Neural cell (in vitro differentiated cells): ENCODE measurements at regions not wholly inside any gene's neighbourhood (a gene's known extent, or its start where the extent isn't known, plus 50 kb on each side); places are given as distances from the start of the nearest gene placed in this dataset.

ENCODE experiments used
- H2AFZ ChIP-seq: fragments of 200-600, 300-800 bp; sonication (generic), shearing (Covaris generic); 2 replicates; pipeline ENCODE4 v1.6.0; 2014; ENCODE audit warnings: low read depth, mild to moderate bottlenecking, antibody characterized with exemption, low read length, moderate library complexity
- H3F3A ChIP-seq: fragments of 200-600 bp; shearing (Covaris generic); 2 replicates; pipeline ENCODE4 v1.6.1; 2016; ENCODE audit warnings: mild to moderate bottlenecking, moderate library complexity, mixed read lengths, antibody characterized with exemption, low read length; ENCODE audit not compliant: insufficient read depth, poor library complexity, severe bottlenecking
- H3K27ac ChIP-seq: fragments of 200-600, 300-800 bp; sonication (generic), shearing (Covaris generic); 2 replicates; pipeline ENCODE4 v1.5.1; 2014; ENCODE audit warnings: mild to moderate bottlenecking, low read length, moderate library complexity
- H3K27me3 ChIP-seq: fragments of 300-800, 200-600 bp; sonication (generic), shearing (Covaris generic); 2 replicates; pipeline ENCODE4 v1.6.0; 2014; ENCODE audit warnings: mild to moderate bottlenecking, low read depth, low read length, moderate library complexity; ENCODE audit not compliant: insufficient read depth
- H3K36me3 ChIP-seq: fragments of 300-800, 200-600 bp; sonication (generic), shearing (Covaris generic); 2 replicates; pipeline ENCODE4 v1.5.1; 2014; ENCODE audit warnings: mild to moderate bottlenecking, antibody characterized with exemption, low read length, moderate library complexity; ENCODE audit not compliant: insufficient read depth
- H3K4me2 ChIP-seq: fragments of 300-800, 200-600 bp; sonication (generic), shearing (Covaris generic); 2 replicates; pipeline ENCODE4 v1.6.0; 2014; ENCODE audit warnings: mild to moderate bottlenecking, low read length
- H3K4me3 ChIP-seq: fragments of 300-800, 200-600 bp; sonication (generic), shearing (Covaris generic); 2 replicates; pipeline ENCODE4 v1.5.1; 2014; ENCODE audit warnings: mild to moderate bottlenecking, low read length, moderate library complexity
- H3K79me2 ChIP-seq: fragments of 200-600 bp; shearing (Covaris generic); replicated peaks from 2 replicates; pipeline ENCODE4 v1.6.0; 2014; ENCODE audit warnings: mild to moderate bottlenecking, low read length, moderate library complexity; ENCODE audit not compliant: insufficient read depth
- H3K9ac ChIP-seq: fragments of 300-800, 200-600 bp; sonication (generic), shearing (Covaris generic); 2 replicates; pipeline ENCODE4 v1.6.1; 2016; ENCODE audit warnings: mild to moderate bottlenecking, low read length, mixed read lengths
- H3K9me2 ChIP-seq: fragments of 200-600 bp; shearing (Covaris generic); 2 replicates; pipeline ENCODE4 v1.6.1; 2016; ENCODE audit warnings: mild to moderate bottlenecking, low read length, mixed read lengths; ENCODE audit not compliant: insufficient read depth
- H3K9me3 ChIP-seq: fragments of 200-600, 300-800 bp; sonication (generic), shearing (Covaris generic); 2 replicates; pipeline ENCODE4 v1.6.1; 2016; ENCODE audit warnings: mild to moderate bottlenecking, mixed run types, low read length, moderate library complexity, mixed read lengths
- H4K20me1 ChIP-seq: fragments of 200-600 bp; shearing (Covaris generic); 2 replicates; pipeline ENCODE4 v1.6.1; 2016; ENCODE audit warnings: mild to moderate bottlenecking, mixed run types; ENCODE audit not compliant: insufficient read depth
- CTCF ChIP-seq: fragments of 450-650 bp; IDR thresholded peaks from 2 replicates; pipeline ENCODE4 v1.5.1; 2014; ENCODE audit warnings: antibody characterized with exemption, mild to moderate bottlenecking, moderate library complexity; ENCODE audit not compliant: poor library complexity, severe bottlenecking
- EP300 ChIP-seq: fragments of 450-650 bp; conservative IDR thresholded peaks from 2 replicates; pipeline ENCODE4 v1.6.1; 2014; ENCODE audit warnings: antibody characterized with exemption, mild to moderate bottlenecking, moderate library complexity; ENCODE audit not compliant: poor library complexity, severe bottlenecking
- EZH2 ChIP-seq: fragments of 200-600, 300-800 bp; shearing (Covaris generic), sonication (generic); IDR thresholded peaks from 2 replicates; pipeline ENCODE4 v1.6.1; 2014; ENCODE audit warnings: antibody characterized with exemption, low read length, borderline replicate concordance, mild to moderate bottlenecking; ENCODE audit not compliant: insufficient read depth, poor library complexity, severe bottlenecking
- MXI1 ChIP-seq: fragments of 450-650 bp; conservative IDR thresholded peaks from 2 replicates; pipeline ENCODE4 v1.6.1; 2014; ENCODE audit warnings: antibody characterized with exemption, mild to moderate bottlenecking; ENCODE audit not compliant: poor library complexity, severe bottlenecking
- POLR2AphosphoS5 ChIP-seq: IDR thresholded peaks from 2 replicates; pipeline ENCODE4 v1.6.1; 2012
- RAD21 ChIP-seq: fragments of 450-650 bp; conservative IDR thresholded peaks from 2 replicates; pipeline ENCODE4 v1.6.1; 2014; ENCODE audit warnings: antibody characterized with exemption, mild to moderate bottlenecking, moderate library complexity
- REST ChIP-seq: IDR thresholded peaks from 2 replicates; pipeline ENCODE4 v1.6.1; 2012; ENCODE audit warnings: borderline replicate concordance
- SMC3 ChIP-seq: fragments of 450-650 bp; conservative IDR thresholded peaks from 2 replicates; pipeline ENCODE4 v1.6.1; 2014; ENCODE audit warnings: antibody characterized with exemption, mild to moderate bottlenecking, moderate library complexity; ENCODE audit not compliant: poor library complexity
- TAF1 ChIP-seq: IDR thresholded peaks from 2 replicates; pipeline ENCODE4 v1.6.1; 2012; ENCODE audit warnings: low read depth

GRCh38 chr4:189771696-189772361 lies 168.8 kb upstream of the FRG1 start:
- no peak overlapping the region for H3K4me2 ChIP-seq
- H3K9me3 ChIP-seq: no peaks in the 10 kb centered on the region
- no peak overlapping the region for H3K27ac ChIP-seq
- no peaks in the 10 kb centered on the region for H3K79me2 ChIP-seq
- no peaks in the 10 kb centered on the region for H3K9me2 ChIP-seq
- H3K36me3 ChIP-seq: no peaks in the 10 kb centered on the region
- no peaks in the 10 kb centered on the region for H3K27me3 ChIP-seq
- no peak overlapping the region for H3K9ac ChIP-seq
- TF ChIP-seq MXI1 (no peak), RAD21 (no peak), TAF1 (no peak), CTCF (no peak), EP300 (no peak), REST (no peak), EZH2 (no peak), SMC3 (no peak), POLR2AphosphoS5 (no peak)
- no peak overlapping the region for H2AFZ ChIP-seq
- no peak overlapping the region for H3K4me3 ChIP-seq
- H4K20me1 ChIP-seq: no peaks in the 10 kb centered on the region
- H3F3A ChIP-seq: no peaks in the 10 kb centered on the region

GRCh38 chr4:189773909-189774308 lies 166.8 kb upstream of the FRG1 start:
- no peaks in the 10 kb centered on the region for H3K79me2 ChIP-seq
- H3F3A ChIP-seq: no peaks in the 10 kb centered on the region
- no peak overlapping the region for H3K9ac ChIP-seq
- TF ChIP-seq REST (no peak), EP300 (no peak), TAF1 (no peak), EZH2 (no peak), MXI1 (no peak)
- no peaks in the 10 kb centered on the region for H3K9me2 ChIP-seq
- no peak overlapping the region for H2AFZ ChIP-seq
- H4K20me1 ChIP-seq: no peaks in the 10 kb centered on the region
- H3K9me3 ChIP-seq: no peaks in the 10 kb centered on the region
- no peak overlapping the region for H3K4me3 ChIP-seq
- no peak overlapping the region for H3K4me2 ChIP-seq
- H3K36me3 ChIP-seq: no peaks in the 10 kb centered on the region
- H3K27ac ChIP-seq: no peak overlapping the region
- H3K27me3 ChIP-seq: no peaks in the 10 kb centered on the region
